Hematopoietic multipotent progenitor cell (in vitro differentiated cells): ENCODE measurements at regions not wholly inside any gene's neighbourhood (a gene's known extent, or its start where the extent isn't known, plus 50 kb on each side); places are given as distances from the start of the nearest gene placed in this dataset.
A peak's percentile ranks its signal among the peaks of the same experiment; 100 is the strongest.
"Not testable (repeated sequence)": the region's sequence is repeated elsewhere in the genome, so short reads cannot be mapped to it uniquely, and the experiment has no call there.

Experiments used
- DNase-seq, 3 donors: peaks; one replicate each; pipeline ENCODE4 v3.0.0-alpha.2; 2011 to 2015; ENCODE audit warnings: low read depth in 2 of 3, low spot score in 2 of 3

GRCh38 chr1:121048769-121049443 is 135.2 kb downstream of the FAM72B start:
- DNase-seq = not testable (repeated sequence)

- peak in 2 of 3 donors; percentile 15 to 52 for DNase-seq
These were observed 134.0 kb downstream of the FAM72B start for GRCh38 chr1:121050097-121050496.

- not testable (repeated sequence) for DNase-seq
These were observed 132.9 kb downstream of the FAM72B start for GRCh38 chr1:121051161-121051790.

- DNase-seq = not testable (repeated sequence)
These were observed 132.0 kb downstream of the FAM72B start for GRCh38 chr1:121052081-121052660.

- DNase-seq = not testable (repeated sequence)
These were observed 129.2 kb downstream of the FAM72B start for GRCh38 chr1:121054928-121055327.

- not testable (repeated sequence) for DNase-seq
These were observed 117.2 kb downstream of the FAM72B start for GRCh38 chr1:121066925-121067324.

- not testable (repeated sequence) for DNase-seq
These were observed 115.2 kb downstream of the FAM72B start for GRCh38 chr1:121068738-121069499.

GRCh38 chr1:121073852-121074251 is 110.3 kb downstream of the FAM72B start:
- not testable (repeated sequence) for DNase-seq

GRCh38 chr1:121075254-121075805 is 108.8 kb downstream of the FAM72B start:
- DNase-seq = not testable (repeated sequence)

GRCh38 chr1:121076674-121077073 is 107.5 kb downstream of the FAM72B start:
- not testable (repeated sequence) for DNase-seq

- DNase-seq = not testable (repeated sequence)
These were observed 104.5 kb downstream of the FAM72B start for GRCh38 chr1:121079655-121080054.

- DNase-seq = peak in 1 of 3 donors; percentile 2
These were observed 103.8 kb downstream of the FAM72B start for GRCh38 chr1:121080197-121080903.

GRCh38 chr1:121080904-121081264 is 103.3 kb downstream of the FAM72B start:
- DNase-seq = not testable (repeated sequence)

- not testable (repeated sequence) for DNase-seq
These were observed 102.4 kb downstream of the FAM72B start for GRCh38 chr1:121081625-121082199.

GRCh38 chr1:121082995-121083394 is 101.1 kb downstream of the FAM72B start:
- DNase-seq = not testable (repeated sequence)

- DNase-seq = not testable (repeated sequence)
These were observed 97.9 kb downstream of the FAM72B start for GRCh38 chr1:121086249-121086648.

- DNase-seq = not testable (repeated sequence)
These were observed 96.9 kb downstream of the FAM72B start for GRCh38 chr1:121087221-121087620.

- DNase-seq = not testable (repeated sequence)
These were observed 95.6 kb downstream of the FAM72B start for GRCh38 chr1:121088568-121088967.

- peak in 2 of 3 donors; percentile 54 to 84 for DNase-seq
These were observed 91.7 kb downstream of the FAM72B start for GRCh38 chr1:121092329-121092968.
